ENCODE measurements at regions not wholly inside any gene's neighbourhood (a gene's known extent, or its start where the extent isn't known, plus 50 kb on each side); places are given as distances from the start of the nearest gene placed in this dataset.

GRCh38 chrX:74179071-74179470, 124.9 kb upstream of the ZCCHC13 start:
- TF ChIP-seq USF1 (IDR thresholded peaks at IDR 0.05; ENCODE audit: borderline replicate concordance, low read depth) (no peak), MXI1 (IDR thresholded peaks at IDR 0.05; ENCODE audit: low read depth, low read length) (no peak), FOXJ3 (CRISPR knock-in tag; IDR thresholded peaks at IDR 0.05) (no peak), FOXM1 (IDR thresholded peaks at IDR 0.05; ENCODE audit: low read depth) (no peak), CTCF (IDR thresholded peaks at IDR 0.05) (no peak), SIN3A (IDR thresholded peaks at IDR 0.05; ENCODE audit: borderline replicate concordance, low read depth, low read length) (no peak), YY1 (IDR thresholded peaks at IDR 0.05; ENCODE audit: low read depth) (no peak), EZH2phosphoT487 (IDR thresholded peaks at IDR 0.05; ENCODE audit: borderline replicate concordance, low read depth) (no peak), NFIC (IDR thresholded peaks at IDR 0.05; ENCODE audit: borderline replicate concordance) (no peak), RXRA (IDR thresholded peaks at IDR 0.05; ENCODE audit: borderline replicate concordance, low read depth) (no peak), RCOR1 (IDR thresholded peaks at IDR 0.05; ENCODE audit: low read length) (no peak), GATA2 (CRISPR knock-in tag; IDR thresholded peaks at IDR 0.05) (no peak)
- ChIA-PET CTCF (no interaction called here), POLR2A (no interaction called here)
- Histone ChIP-seq H3K27me3 (ENCODE audit: insufficient read depth) (no peaks in the 10 kb centered on the region), H3K36me3 (replicated peaks in 1 of 2; ENCODE audit: control insufficient read depth in 1 of 2, insufficient read depth in 2 of 2, low read length in 1 of 2) (no peaks in the 10 kb centered on the region), H3K4me2 (no peak overlapping the region), H3K9me3 (no peaks in the 10 kb centered on the region), H3F3A (replicated peaks; ENCODE audit: insufficient read depth) (no peaks in the 10 kb centered on the region), H3K4me3 (ENCODE audit: low read depth in 2 of 2, low read length in 1 of 2) (no peak overlapping the region; a peak in 1 of 4 replicates), H4K20me1 (ENCODE audit: insufficient read depth) (no peaks in the 10 kb centered on the region), H2AFZ (ENCODE audit: low read depth) (no peak overlapping the region), H3K27ac (ENCODE audit: low read depth in 2 of 2, low read length in 1 of 2) (no peak overlapping the region), H3K4me1 (ENCODE audit: control insufficient read depth in 1 of 2, insufficient read depth in 2 of 2, low read depth in 1 of 2, low read length in 1 of 2) (no peaks in the 10 kb centered on the region; a peak in 1 of 4 replicates), H3K9ac (no peak overlapping the region), H3K79me2 (ENCODE audit: insufficient read depth) (no peaks in the 10 kb centered on the region), H3K9me2 (no peaks in the 10 kb centered on the region)
- no peak for DNase-seq
- 0% methylated on average over 1 of the region's 1 CpG for WGBS (ENCODE audit: low lambda C conversion rate)

GRCh38 chrX:74178536-74178935, 125.4 kb upstream of the ZCCHC13 start:
- Histone ChIP-seq H3F3A (replicated peaks; ENCODE audit: insufficient read depth) (no peaks in the 10 kb centered on the region), H2AFZ (ENCODE audit: low read depth) (no peak overlapping the region), H4K20me1 (ENCODE audit: insufficient read depth) (no peaks in the 10 kb centered on the region), H3K4me1 (ENCODE audit: control insufficient read depth in 1 of 2, insufficient read depth in 2 of 2, low read depth in 1 of 2, low read length in 1 of 2) (no peaks in the 10 kb centered on the region; a peak in 1 of 4 replicates), H3K27me3 (ENCODE audit: insufficient read depth) (no peaks in the 10 kb centered on the region), H3K27ac (ENCODE audit: low read depth in 2 of 2, low read length in 1 of 2) (no peak overlapping the region), H3K36me3 (replicated peaks in 1 of 2; ENCODE audit: control insufficient read depth in 1 of 2, insufficient read depth in 2 of 2, low read length in 1 of 2) (no peaks in the 10 kb centered on the region), H3K9me2 (no peaks in the 10 kb centered on the region), H3K79me2 (ENCODE audit: insufficient read depth) (no peaks in the 10 kb centered on the region), H3K9ac (no peak overlapping the region), H3K9me3 (no peaks in the 10 kb centered on the region), H3K4me3 (ENCODE audit: low read depth in 2 of 2, low read length in 1 of 2) (no peak overlapping the region), H3K4me2 (no peak overlapping the region)
- TF ChIP-seq NRF1 (IDR thresholded peaks at IDR 0.05; ENCODE audit: low read depth, low read length) = no peak
- TF ChIP-seq POLR2AphosphoS5 (IDR thresholded peaks at IDR 0.05; ENCODE audit: low read depth, low read length) = no peak
- TF ChIP-seq MEF2A (IDR thresholded peaks at IDR 0.05; ENCODE audit: borderline replicate concordance, low read depth) = no peak
- no peak for TF ChIP-seq TEAD4 (IDR thresholded peaks at IDR 0.05; ENCODE audit: borderline replicate concordance, insufficient read depth)
- TF ChIP-seq MXI1 (IDR thresholded peaks at IDR 0.05; ENCODE audit: low read depth, low read length) = no peak
- ChIA-PET POLR2A (no interaction called here), CTCF (no interaction called here)
- no peak for DNase-seq
- 62% methylated on average over 12 of the region's 12 CpGs for WGBS (ENCODE audit: low lambda C conversion rate)

Data from SK-N-SH (cell line).